ENCODE measurements at regions not wholly inside any gene's neighbourhood (a gene's known extent, or its start where the extent isn't known, plus 50 kb on each side); places are given as distances from the start of the nearest gene placed in this dataset.
"Not testable (repeated sequence)": the region's sequence is repeated elsewhere in the genome, so short reads cannot be mapped to it uniquely, and the experiment has no call there.

DNA sequence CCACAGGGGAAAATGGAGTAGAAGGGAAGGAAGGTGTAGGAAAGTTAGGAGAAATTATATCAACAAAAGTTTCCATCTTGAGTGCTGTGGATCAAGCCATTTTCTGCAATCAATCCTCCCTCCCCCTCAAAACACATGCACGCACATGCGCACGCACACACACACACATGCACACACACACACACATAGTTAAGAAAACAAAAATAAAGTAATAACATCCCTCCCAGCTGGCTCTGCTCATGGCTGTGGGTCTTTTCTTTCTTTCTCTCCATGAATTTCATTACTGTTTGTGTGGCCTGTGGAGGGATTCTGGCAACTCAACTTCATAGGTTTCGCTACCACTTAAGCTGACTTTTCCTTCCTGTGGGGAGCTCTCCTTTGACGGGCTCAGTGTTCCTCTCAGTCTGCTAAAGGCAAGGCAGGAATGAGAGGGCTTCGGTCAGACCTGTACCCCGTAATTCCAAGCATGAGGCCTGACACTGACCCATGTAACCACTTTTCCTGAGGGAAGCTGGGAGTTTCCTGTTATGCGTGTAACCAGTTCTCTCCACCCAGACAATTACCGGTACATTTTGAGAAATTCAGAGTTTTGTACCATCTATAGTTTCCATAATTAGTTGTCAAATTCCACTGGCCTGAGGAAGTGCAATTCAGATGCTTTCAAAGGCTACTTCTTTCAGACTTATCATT lies 79.8 kb downstream of the ZNF92 start:
- DNase-seq (ENCODE audit: low spot score), result no peak

DNA sequence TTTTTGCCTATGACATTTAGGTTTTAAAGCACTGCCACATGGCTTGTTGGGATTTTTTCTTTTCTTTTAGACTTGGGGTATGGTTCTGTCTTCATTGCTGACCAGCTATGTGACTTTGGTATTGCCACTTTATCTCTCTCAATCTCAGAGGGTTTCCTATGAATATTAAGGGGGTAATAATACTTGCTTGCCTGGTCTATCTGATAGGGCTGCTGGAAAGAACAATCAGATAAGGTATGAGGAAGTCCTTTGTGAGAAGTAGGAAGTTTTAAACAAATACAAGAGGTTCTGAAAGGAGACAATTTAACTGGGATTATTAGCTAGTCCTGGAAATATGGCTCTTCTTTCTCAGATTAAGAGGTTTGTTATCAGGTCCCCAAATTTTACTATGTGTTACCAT lies 80.8 kb downstream of the ZNF92 start:
- no peak for DNase-seq (ENCODE audit: low spot score)

- DNase-seq (ENCODE audit: low spot score), result not testable (repeated sequence)
Observed at GRCh38 chr7:65455050-65455449, 81.4 kb downstream of the ZNF92 start.

DNA sequence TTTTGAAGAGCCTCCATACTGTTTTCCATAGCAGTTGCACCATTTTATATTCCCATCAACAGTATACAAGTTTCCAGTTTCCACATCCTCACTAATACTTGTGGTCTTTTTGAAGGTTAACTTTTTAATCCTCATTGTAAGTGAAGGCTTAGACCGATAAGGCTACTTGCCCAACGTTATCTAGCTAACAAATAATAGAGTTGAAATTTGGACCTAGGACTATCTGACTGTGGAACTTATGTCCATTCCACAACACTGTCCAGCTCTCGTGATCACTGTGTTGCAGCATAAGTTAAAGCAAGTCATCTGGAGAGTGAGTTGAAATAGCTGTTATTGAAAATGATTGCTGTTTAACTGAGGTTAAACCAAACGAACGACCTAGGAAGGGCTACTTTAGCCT lies 84.0 kb downstream of the ZNF92 start:
- DNase-seq (ENCODE audit: low spot score), result no peak

- DNase-seq (ENCODE audit: low spot score), result no peak
Observed at GRCh38 chr7:65459438-65459837, 85.8 kb downstream of the ZNF92 start.

DNA sequence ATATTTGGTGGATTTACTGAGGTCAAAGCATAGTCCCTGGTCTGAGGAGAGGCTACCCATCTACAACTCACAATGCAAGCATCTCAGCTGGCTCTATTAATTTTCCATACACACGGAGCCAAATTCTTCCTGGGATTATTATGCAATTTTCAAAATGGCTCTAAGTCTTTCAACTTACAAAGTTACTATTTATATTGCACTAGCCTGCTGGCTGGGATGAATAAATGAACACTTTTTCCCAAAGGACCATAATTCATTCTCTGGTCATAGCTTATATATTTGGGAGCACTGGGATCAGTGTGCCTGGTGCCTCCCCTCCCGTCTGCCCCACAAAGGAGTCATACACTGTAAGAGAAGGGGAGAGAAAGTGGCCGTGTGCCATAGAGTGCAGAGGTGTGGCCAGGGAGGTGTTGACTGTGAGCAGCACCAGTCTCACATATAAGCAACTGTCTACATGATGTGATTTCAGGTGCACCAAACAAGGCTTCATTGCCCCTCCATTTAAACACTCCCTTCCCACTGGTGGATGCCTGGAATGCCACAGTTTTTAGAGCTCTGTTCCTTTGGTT lies 88.6 kb downstream of the ZNF92 start:
- DNase-seq (ENCODE audit: low spot score), result no peak

DNA sequence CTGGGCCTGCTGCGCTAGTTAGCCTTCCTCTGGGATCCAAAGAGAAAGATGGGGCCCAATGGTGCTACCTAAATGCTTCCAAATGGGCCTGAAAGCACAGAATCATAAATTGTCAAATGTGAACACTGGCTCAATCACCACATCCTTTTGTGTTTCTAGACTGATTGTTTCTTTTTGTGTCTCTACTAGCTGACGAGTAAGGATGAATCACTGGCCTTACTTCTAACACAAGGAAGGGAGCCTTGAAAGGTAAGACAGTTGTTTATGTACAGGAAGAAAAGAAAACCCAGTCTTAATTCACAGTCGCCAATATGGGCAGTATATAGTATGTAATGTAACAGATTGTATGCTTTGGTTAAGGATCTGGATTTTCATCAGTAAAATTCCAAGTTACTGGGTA lies 89.5 kb downstream of the ZNF92 start:
- peak; percentile 51 for DNase-seq (ENCODE audit: low spot score)

- not testable (repeated sequence) for DNase-seq (ENCODE audit: low spot score)
Observed at GRCh38 chr7:65469919-65470558, 96.4 kb downstream of the ZNF92 start.

GRCh38 chr7:65471587-65471986 lies 97.9 kb downstream of the ZNF92 start:
- no peak for DNase-seq (ENCODE audit: low spot score)

DNA sequence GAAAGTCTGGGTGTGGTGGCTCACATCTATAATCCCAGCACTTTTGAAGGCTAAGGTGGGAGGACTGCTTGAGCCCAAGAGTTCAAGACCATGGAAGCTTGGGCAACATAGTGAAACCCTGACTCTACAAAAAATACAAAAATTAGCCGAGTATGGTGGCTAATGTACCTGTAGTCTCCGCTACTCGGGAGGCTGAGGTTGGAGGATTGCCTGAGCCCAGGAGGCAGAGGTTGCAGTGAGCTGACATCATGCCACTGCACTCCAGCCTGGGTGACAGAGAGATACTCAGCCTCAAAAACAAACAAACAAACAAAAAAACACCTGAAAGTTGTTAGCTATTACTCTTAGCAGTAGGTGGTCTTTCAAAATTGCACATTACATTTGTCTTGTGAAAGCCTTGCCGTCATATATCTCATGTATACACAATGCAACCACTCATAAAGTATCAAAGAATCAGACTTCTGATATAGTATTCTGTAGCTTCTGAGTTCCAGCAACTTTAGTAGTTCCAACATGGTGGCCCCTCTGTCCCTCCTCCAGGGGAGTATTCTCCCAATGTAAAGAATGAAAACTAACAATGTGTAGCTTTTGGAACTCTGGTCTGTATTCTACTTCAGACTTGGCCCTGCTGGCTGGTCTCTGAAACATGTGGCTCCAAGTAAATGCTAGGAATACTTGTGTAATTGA lies 101.5 kb downstream of the ZNF92 start:
- no peak for DNase-seq (ENCODE audit: low spot score)

DNA sequence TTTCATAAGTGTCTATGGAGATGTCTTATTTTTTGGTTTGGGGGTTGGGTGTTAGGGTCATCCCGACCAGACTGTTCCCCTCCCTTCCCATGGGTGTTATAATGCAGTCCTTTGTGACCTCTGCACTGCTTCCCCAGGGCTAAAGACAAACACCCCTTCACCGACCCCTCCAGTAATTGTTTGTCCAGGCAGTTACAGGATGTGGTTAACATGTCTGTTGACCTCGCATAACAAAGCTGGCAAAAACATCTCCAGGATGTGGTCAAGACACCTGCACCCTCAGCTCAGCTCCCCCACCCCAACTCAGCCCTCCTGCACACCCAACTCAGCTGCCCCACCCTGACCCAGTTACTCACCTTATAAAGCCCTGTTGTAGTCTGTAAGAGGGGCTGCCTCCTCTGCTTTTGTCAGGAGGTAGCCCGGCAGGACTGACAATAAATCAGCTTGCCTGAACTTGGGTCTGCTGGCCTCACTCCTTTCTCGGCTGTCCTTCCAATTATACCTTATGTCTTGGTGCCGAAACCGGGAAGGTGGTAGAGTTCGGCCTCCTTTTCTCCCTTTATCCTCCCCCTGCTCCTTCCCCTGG lies 102.2 kb downstream of the ZNF92 start:
- DNase-seq (ENCODE audit: low spot score), result peak; percentile 79

DNA sequence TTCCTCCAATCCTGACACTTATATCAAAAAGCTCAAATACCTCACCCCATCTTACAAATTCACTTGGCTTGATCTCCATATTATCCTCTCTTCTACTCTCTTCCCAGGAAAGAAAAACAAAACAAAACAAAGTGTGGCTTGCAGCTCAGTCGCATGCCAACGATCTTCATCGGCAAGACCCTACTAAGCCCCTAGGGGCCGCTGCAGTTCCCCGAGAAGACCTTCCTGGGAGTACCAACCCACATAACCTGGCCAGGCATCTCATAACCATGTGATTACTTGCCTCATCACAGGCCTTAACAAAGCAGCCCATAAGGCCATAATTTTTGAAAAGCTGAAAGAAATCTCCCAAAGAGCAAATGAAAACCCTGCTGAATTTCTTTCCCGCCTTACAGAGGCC lies 103.7 kb downstream of the ZNF92 start:
- DNase-seq (ENCODE audit: low spot score), result peak; percentile 25

GRCh38 chr7:65489260-65489767 lies 115.7 kb downstream of the ZNF92 start:
- DNase-seq (ENCODE audit: low spot score), result no peak

- DNase-seq (ENCODE audit: low spot score), result not testable (repeated sequence)
Observed at GRCh38 chr7:65496697-65497096, 123.0 kb downstream of the ZNF92 start.

DNA sequence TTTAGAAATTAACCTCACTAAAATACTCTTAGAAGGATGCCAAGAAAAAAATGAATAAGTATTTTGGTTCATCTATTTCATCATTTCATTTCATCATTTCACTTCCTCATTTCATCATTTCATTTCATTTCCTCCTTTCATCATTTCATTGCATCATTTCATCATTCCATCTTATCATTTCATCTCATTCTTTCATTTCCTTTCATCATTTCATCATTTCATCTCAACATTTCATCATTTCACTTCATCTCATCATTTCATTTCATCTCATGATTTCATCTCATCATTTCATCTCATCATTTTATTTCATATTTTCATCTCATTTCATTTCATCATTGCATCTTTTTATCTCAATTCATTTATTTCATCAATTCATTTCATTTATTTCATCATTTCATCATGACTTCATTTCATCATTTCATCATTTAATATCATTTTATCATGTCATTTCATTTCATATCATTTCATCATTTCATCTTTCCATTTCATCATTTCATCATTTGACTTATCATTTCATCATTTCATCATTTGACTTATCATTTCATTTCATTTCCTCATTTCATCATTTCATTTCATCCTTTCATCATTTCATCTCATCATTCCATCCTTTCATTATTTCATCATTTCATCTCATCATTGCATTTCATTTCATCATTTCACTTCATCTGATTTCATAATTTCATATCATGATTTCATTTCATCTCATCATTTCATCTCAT lies 129.9 kb downstream of the ZNF92 start:
- DNase-seq (ENCODE audit: low spot score), result no peak

DNA sequence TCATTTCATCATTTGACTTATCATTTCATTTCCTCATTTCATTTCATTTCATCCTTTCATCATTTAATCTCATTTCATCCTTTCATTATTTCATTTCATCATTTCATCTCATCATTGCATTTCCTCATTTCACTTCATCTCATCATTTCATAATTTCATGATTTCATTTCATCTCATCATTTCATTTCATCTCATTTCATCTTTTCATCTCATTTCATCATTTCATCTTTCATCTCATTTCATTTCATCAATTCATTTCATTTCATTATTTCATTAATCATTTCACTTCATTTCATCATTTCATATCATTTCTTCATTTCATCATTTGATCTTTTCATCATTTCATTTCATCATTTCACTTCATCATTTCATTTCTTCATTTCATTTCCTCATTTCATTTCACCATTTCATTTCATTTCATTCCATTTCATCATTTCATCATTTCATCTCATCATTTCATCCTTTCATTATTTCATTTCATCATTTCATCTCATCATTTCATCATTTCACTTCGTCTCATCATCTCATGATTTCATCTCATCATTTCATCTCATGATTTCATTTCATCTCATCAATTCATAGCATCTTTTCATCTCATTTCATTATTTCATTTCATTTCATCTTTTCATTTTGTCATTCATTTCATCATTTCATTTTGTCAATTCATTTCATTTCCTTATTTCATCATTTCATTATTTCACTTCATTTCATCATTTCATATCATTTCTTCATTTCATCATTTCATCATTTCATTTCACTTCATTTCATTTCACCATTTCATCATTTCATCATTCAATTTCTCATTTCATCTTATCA lies 131.1 kb downstream of the ZNF92 start:
- DNase-seq (ENCODE audit: low spot score), result not testable (repeated sequence)

- not testable (repeated sequence) for DNase-seq (ENCODE audit: low spot score)
Observed at GRCh38 chr7:65505320-65505633, 131.6 kb downstream of the ZNF92 start.

- not testable (repeated sequence) for DNase-seq (ENCODE audit: low spot score)
Observed at GRCh38 chr7:65508581-65509367, 135.1 kb downstream of the ZNF92 start.

DNA sequence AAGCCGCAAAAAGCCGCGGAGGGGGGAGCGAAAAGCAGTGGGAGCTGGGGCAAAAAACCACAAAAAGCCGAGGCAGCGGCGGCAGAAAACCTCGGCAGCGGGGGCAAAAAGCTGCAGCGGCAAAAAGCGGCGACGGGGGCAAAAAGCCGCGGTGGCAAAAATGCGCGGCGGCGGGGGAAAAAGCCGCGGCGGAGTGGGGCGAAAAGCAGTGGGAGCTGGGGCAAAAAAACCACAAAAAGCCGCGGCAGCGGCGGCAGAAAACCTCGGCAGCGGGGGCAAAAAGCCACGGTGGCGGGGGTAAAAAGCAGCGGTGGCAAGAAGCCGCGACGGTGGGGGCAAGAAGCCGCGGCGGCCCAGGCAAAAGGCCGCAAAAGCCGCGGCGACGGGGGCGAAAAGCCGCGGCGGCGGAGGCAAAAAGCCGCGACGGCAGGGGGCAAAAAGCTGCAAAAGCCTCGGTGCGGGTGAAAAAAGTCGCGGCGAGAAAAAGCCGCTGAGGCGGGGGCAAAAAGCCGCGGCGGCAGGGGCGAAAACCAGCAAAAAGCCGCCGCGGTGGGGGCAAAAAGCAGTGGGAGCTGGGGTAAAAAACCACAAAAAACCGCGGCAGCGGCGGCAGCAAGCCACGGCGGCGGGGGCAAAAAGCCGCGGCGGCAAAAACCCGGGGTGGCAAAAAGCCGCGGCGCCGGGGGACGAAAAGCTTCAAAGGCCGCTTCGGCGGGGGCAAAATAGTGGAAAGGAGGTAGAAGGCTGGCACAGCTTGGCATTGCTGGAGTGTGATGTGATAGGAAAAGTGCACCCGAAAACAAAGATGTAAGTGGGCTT lies 135.9 kb downstream of the ZNF92 start:
- DNase-seq (ENCODE audit: low spot score), result no peak

Data from kidney tubule cell (primary cell).